ENCODE measurements at regions not wholly inside any gene's neighbourhood (a gene's known extent, or its start where the extent isn't known, plus 50 kb on each side); places are given as distances from the start of the nearest gene placed in this dataset.

GRCh38 chr10:44143556-44143955 lies 241.3 kb downstream of the CXCL12 start:
- no peaks in the 10 kb centered on the region for H3K27me3 ChIP-seq (ENCODE audit: control insufficient read depth in 4 of 4, insufficient read depth in 4 of 4, low read length in 3 of 4)

GRCh38 chr10:44132361-44133289 lies 252.3 kb downstream of the CXCL12 start:
- Histone ChIP-seq H3K4me3 (ENCODE audit: low read depth in 1 of 3, low read length in 3 of 3) (no peak overlapping the region), H3K9ac (ENCODE audit: low read depth in 1 of 2, low read length in 2 of 2) (no peak overlapping the region), H3K4me1 (ENCODE audit: control insufficient read depth in 4 of 4, insufficient read depth in 4 of 4, low read length in 3 of 4) (no peaks in the 10 kb centered on the region), H3K27me3 (ENCODE audit: control insufficient read depth in 4 of 4, insufficient read depth in 4 of 4, low read length in 3 of 4) (no peaks in the 10 kb centered on the region), H3K9me3 (ENCODE audit: control insufficient read depth in 4 of 4, low read length in 3 of 4) (no peaks in the 10 kb centered on the region), H3K36me3 (ENCODE audit: control insufficient read depth in 4 of 4, insufficient read depth in 3 of 4, low read depth in 1 of 4, low read length in 3 of 4) (no peaks in the 10 kb centered on the region), H3K27ac (ENCODE audit: low read depth in 1 of 2, low read length in 2 of 2) (no peak overlapping the region)
- WGBS, result 81% methylated on average over 11 of the region's 11 CpGs
- no peak for TF ChIP-seq EGR1 (IDR thresholded peaks at IDR 0.05; ENCODE audit: low read depth in 2 of 2)
- TF ChIP-seq NR2F2 (IDR thresholded peaks at IDR 0.05), result no peak
- TF ChIP-seq, protein P1, sequence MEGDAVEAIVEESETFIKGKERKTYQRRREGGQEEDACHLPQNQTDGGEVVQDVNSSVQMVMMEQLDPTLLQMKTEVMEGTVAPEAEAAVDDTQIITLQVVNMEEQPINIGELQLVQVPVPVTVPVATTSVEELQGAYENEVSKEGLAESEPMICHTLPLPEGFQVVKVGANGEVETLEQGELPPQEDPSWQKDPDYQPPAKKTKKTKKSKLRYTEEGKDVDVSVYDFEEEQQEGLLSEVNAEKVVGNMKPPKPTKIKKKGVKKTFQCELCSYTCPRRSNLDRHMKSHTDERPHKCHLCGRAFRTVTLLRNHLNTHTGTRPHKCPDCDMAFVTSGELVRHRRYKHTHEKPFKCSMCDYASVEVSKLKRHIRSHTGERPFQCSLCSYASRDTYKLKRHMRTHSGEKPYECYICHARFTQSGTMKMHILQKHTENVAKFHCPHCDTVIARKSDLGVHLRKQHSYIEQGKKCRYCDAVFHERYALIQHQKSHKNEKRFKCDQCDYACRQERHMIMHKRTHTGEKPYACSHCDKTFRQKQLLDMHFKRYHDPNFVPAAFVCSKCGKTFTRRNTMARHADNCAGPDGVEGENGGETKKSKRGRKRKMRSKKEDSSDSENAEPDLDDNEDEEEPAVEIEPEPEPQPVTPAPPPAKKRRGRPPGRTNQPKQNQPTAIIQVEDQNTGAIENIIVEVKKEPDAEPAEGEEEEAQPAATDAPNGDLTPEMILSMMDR (IDR thresholded peaks at IDR 0.05; ENCODE audit: low read depth, low read length, missing input control), result no peak
- TF ChIP-seq HNF4G (IDR thresholded peaks at IDR 0.05), result no peak
- no peak for TF ChIP-seq FOXA2 (IDR thresholded peaks at IDR 0.05)
- no peak for TF ChIP-seq FOXA1 (IDR thresholded peaks at IDR 0.05)
- TF ChIP-seq RXRA (IDR thresholded peaks at IDR 0.05), result no peak
- no peak for TF ChIP-seq MAX (IDR thresholded peaks at IDR 0.05)
- TF ChIP-seq, protein P2, sequence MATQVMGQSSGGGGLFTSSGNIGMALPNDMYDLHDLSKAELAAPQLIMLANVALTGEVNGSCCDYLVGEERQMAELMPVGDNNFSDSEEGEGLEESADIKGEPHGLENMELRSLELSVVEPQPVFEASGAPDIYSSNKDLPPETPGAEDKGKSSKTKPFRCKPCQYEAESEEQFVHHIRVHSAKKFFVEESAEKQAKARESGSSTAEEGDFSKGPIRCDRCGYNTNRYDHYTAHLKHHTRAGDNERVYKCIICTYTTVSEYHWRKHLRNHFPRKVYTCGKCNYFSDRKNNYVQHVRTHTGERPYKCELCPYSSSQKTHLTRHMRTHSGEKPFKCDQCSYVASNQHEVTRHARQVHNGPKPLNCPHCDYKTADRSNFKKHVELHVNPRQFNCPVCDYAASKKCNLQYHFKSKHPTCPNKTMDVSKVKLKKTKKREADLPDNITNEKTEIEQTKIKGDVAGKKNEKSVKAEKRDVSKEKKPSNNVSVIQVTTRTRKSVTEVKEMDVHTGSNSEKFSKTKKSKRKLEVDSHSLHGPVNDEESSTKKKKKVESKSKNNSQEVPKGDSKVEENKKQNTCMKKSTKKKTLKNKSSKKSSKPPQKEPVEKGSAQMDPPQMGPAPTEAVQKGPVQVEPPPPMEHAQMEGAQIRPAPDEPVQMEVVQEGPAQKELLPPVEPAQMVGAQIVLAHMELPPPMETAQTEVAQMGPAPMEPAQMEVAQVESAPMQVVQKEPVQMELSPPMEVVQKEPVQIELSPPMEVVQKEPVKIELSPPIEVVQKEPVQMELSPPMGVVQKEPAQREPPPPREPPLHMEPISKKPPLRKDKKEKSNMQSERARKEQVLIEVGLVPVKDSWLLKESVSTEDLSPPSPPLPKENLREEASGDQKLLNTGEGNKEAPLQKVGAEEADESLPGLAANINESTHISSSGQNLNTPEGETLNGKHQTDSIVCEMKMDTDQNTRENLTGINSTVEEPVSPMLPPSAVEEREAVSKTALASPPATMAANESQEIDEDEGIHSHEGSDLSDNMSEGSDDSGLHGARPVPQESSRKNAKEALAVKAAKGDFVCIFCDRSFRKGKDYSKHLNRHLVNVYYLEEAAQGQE (IDR thresholded peaks at IDR 0.05), result no peak
- no peak for TF ChIP-seq GABPA (IDR thresholded peaks at IDR 0.05 in 1 of 2, conservative IDR thresholded peaks at IDR 0.05 in 1 of 2)
- no peak for TF ChIP-seq SP1 (IDR thresholded peaks at IDR 0.05)
- TF ChIP-seq YY1 (IDR thresholded peaks at IDR 0.05), result no peak
- no peak for TF ChIP-seq ATF3 (IDR thresholded peaks at IDR 0.05)
- TF ChIP-seq, protein P3, sequence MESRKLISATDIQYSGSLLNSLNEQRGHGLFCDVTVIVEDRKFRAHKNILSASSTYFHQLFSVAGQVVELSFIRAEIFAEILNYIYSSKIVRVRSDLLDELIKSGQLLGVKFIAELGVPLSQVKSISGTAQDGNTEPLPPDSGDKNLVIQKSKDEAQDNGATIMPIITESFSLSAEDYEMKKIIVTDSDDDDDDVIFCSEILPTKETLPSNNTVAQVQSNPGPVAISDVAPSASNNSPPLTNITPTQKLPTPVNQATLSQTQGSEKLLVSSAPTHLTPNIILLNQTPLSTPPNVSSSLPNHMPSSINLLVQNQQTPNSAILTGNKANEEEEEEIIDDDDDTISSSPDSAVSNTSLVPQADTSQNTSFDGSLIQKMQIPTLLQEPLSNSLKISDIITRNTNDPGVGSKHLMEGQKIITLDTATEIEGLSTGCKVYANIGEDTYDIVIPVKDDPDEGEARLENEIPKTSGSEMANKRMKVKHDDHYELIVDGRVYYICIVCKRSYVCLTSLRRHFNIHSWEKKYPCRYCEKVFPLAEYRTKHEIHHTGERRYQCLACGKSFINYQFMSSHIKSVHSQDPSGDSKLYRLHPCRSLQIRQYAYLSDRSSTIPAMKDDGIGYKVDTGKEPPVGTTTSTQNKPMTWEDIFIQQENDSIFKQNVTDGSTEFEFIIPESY (IDR thresholded peaks at IDR 0.05), result no peak
- no peak for TF ChIP-seq TAF1 (conservative IDR thresholded peaks at IDR 0.05)
- no peak for TF ChIP-seq RAD21 (IDR thresholded peaks at IDR 0.05)
- TF ChIP-seq HNF4A (conservative IDR thresholded peaks at IDR 0.05), result no peak
- no peak for TF ChIP-seq JUND (IDR thresholded peaks at IDR 0.05)
- DNase-seq (ENCODE audit: low spot score), result no peak

More at GRCh38 chr10:44143556-44143955, 241.3 kb downstream of the CXCL12 start:
- H3K9me3 ChIP-seq (ENCODE audit: control insufficient read depth in 4 of 4, low read length in 3 of 4), result peaks cover 0 to 4% (median 2%) of the 10 kb centered on the region in 4 donors
- no peak overlapping the region for H3K4me3 ChIP-seq (ENCODE audit: low read depth in 1 of 3, low read length in 3 of 3)
- H3K9ac ChIP-seq (ENCODE audit: low read depth in 1 of 2, low read length in 2 of 2), result no peak overlapping the region
- H3K36me3 ChIP-seq (ENCODE audit: control insufficient read depth in 4 of 4, insufficient read depth in 3 of 4, low read depth in 1 of 4, low read length in 3 of 4), result no peaks in the 10 kb centered on the region
- no peak for DNase-seq (ENCODE audit: low spot score)
- no peak overlapping the region for H3K27ac ChIP-seq (ENCODE audit: low read depth in 1 of 2, low read length in 2 of 2)
- no peaks in the 10 kb centered on the region for H3K4me1 ChIP-seq (ENCODE audit: control insufficient read depth in 4 of 4, insufficient read depth in 4 of 4, low read length in 3 of 4)
- TF ChIP-seq EGR1 (IDR thresholded peaks at IDR 0.05; ENCODE audit: low read depth in 2 of 2), result no peak
- TF ChIP-seq MAX (IDR thresholded peaks at IDR 0.05), result no peak

Measured in liver (tissue), 8 donors.